ENCODE measurements at regions not wholly inside any gene's neighbourhood (a gene's known extent, or its start where the extent isn't known, plus 50 kb on each side); places are given as distances from the start of the nearest gene placed in this dataset.

DNA sequence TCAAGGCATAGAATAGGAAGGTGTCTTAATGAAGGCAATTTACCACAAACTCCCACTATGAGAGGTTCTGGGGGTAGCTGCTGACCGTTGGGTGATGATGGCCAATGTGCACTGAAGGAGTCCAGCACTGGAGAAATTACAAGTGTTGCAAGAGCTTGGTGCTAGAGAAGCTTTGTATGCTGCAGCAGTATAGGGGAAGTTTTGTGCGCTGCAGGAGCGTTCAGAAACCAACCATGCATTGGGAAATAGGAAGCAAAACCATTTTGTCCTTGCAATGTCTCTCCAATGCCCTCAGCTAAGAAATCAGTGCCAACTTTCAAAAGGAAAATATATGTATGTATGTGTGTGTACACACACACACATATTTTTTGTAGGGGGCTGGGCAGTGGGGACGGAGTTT lies 441.6 kb upstream of the NAALADL2 start:
- no peak overlapping the region for H3K14ac ChIP-seq (ENCODE audit: low read length in 2 of 2)
- H3K27me3 ChIP-seq (ENCODE audit: control insufficient read depth in 1 of 2, insufficient read depth in 1 of 2, low read length in 2 of 2) = no peaks in the 10 kb centered on the region
- no peak overlapping the region for H2AK5ac ChIP-seq (ENCODE audit: low read length, severe bottlenecking)
- H3K9ac ChIP-seq (ENCODE audit: low read length) = no peak overlapping the region
- H3K79me1 ChIP-seq (replicated peaks; ENCODE audit: low read length, poor library complexity, severe bottlenecking) = no peaks in the 10 kb centered on the region
- no peak overlapping the region for H4K91ac ChIP-seq (ENCODE audit: low read length)
- no peak overlapping the region for H2BK120ac ChIP-seq (ENCODE audit: low read depth, low read length)
- no peak overlapping the region for H3K4me3 ChIP-seq (ENCODE audit: insufficient read depth in 1 of 2, low read depth in 1 of 2, low read length in 2 of 2)
- no peak overlapping the region for H3K27ac ChIP-seq (ENCODE audit: low read length, poor library complexity, severe bottlenecking)
- H2BK15ac ChIP-seq (ENCODE audit: low read depth, poor library complexity, severe bottlenecking) = no peak overlapping the region
- H3K18ac ChIP-seq (ENCODE audit: low read depth in 1 of 2, low read length in 2 of 2) = no peak overlapping the region
- no peak overlapping the region for H3K4me2 ChIP-seq (ENCODE audit: low read length, poor library complexity, severe bottlenecking)
- H3K9me3 ChIP-seq (ENCODE audit: control insufficient read depth, low read length) = no peaks in the 10 kb centered on the region
- no peaks in the 10 kb centered on the region for H3K36me3 ChIP-seq (ENCODE audit: control insufficient read depth in 1 of 2, insufficient read depth in 2 of 2, low read depth in 1 of 2, low read length in 2 of 2)
- H2BK5ac ChIP-seq (ENCODE audit: low read depth, low read length, poor library complexity, severe bottlenecking) = no peak overlapping the region
- no peak overlapping the region for H2AFZ ChIP-seq (ENCODE audit: low read depth, low read length)
- no peak overlapping the region for H2BK12ac ChIP-seq (ENCODE audit: low read length in 2 of 2)
- DNase-seq = no peak
- 61% methylated on average over 2 of the region's 4 CpGs for WGBS
- H3K4ac ChIP-seq (ENCODE audit: low read depth in 1 of 2, low read length in 2 of 2) = no peak overlapping the region
- no peaks in the 10 kb centered on the region for H3K4me1 ChIP-seq (ENCODE audit: control insufficient read depth, insufficient read depth, low read depth, low read length)
- no peak overlapping the region for H4K8ac ChIP-seq (ENCODE audit: low read length)
- no peak overlapping the region for H3K23ac ChIP-seq (ENCODE audit: low read length in 2 of 2)

DNA sequence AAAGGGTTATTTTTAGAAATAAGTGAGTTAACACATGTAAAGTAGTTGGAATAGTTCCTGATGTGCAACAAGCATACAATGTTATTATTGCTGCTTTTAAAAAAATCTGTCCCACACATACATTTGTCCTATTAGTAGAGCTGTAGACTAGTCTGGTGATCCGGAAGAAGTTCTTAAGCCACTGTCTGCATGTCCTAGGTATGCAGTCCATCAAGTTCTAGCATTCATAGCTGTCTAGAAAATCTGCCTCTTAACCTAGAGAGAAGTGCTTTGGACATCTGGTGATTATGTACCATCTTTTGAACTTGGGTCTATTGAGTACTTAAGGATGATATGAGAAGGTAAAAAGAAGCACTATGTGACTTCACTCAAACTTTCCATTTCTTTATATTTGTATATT lies 439.9 kb upstream of the NAALADL2 start:
- Histone ChIP-seq H3K27ac (ENCODE audit: low read length, poor library complexity, severe bottlenecking) (no peak overlapping the region), H4K91ac (ENCODE audit: low read length) (no peak overlapping the region), H2BK120ac (ENCODE audit: low read depth, low read length) (no peak overlapping the region), H3K9me3 (ENCODE audit: control insufficient read depth, low read length) (no peaks in the 10 kb centered on the region), H3K4ac (ENCODE audit: low read depth in 1 of 2, low read length in 2 of 2) (no peak overlapping the region), H2BK5ac (ENCODE audit: low read depth, low read length, poor library complexity, severe bottlenecking) (no peak overlapping the region), H3K14ac (ENCODE audit: low read length in 2 of 2) (no peak overlapping the region), H3K27me3 (ENCODE audit: control insufficient read depth in 1 of 2, insufficient read depth in 1 of 2, low read length in 2 of 2) (no peaks in the 10 kb centered on the region), H3K4me2 (ENCODE audit: low read length, poor library complexity, severe bottlenecking) (no peak overlapping the region), H4K8ac (ENCODE audit: low read length) (no peak overlapping the region), H3K18ac (ENCODE audit: low read depth in 1 of 2, low read length in 2 of 2) (no peak overlapping the region), H3K79me1 (replicated peaks; ENCODE audit: low read length, poor library complexity, severe bottlenecking) (no peaks in the 10 kb centered on the region), H2BK15ac (ENCODE audit: low read depth, poor library complexity, severe bottlenecking) (no peak overlapping the region), H2BK12ac (ENCODE audit: low read length in 2 of 2) (no peak overlapping the region), H3K4me1 (ENCODE audit: control insufficient read depth, insufficient read depth, low read depth, low read length) (no peaks in the 10 kb centered on the region), H3K9ac (ENCODE audit: low read length) (no peak overlapping the region), H2AK5ac (ENCODE audit: low read length, severe bottlenecking) (no peak overlapping the region), H3K36me3 (ENCODE audit: control insufficient read depth in 1 of 2, insufficient read depth in 2 of 2, low read depth in 1 of 2, low read length in 2 of 2) (no peaks in the 10 kb centered on the region), H2AFZ (ENCODE audit: low read depth, low read length) (no peak overlapping the region), H3K4me3 (ENCODE audit: insufficient read depth in 1 of 2, low read depth in 1 of 2, low read length in 2 of 2) (no peak overlapping the region), H3K23ac (ENCODE audit: low read length in 2 of 2) (no peak overlapping the region)
- no peak for DNase-seq
- 85% methylated on average over 1 of the region's 1 CpG for WGBS

DNA sequence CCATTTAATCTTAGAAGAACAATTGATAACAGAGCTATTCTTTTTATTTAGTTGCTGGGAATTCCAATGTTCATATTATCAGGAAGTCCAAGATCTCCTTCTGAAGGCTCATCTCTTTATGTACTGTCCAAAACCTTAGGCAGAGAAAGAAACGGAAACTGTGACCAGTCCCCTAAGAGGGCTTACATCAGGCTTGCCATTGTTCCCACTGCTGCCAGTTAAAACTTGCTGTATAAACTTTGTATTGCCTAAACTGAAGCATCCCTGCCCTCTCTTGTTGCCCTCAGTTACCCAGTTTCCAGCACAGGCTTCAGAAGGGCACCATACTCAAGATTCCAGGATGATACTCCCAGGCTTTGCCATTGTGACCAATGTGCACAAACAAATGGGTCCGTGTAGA lies 435.2 kb upstream of the NAALADL2 start:
- Histone ChIP-seq H2BK120ac (ENCODE audit: low read depth, low read length) (no peak overlapping the region), H3K23ac (ENCODE audit: low read length in 2 of 2) (no peak overlapping the region), H3K4me1 (ENCODE audit: control insufficient read depth, insufficient read depth, low read depth, low read length) (no peaks in the 10 kb centered on the region), H2BK12ac (ENCODE audit: low read length in 2 of 2) (no peak overlapping the region), H3K4me2 (ENCODE audit: low read length, poor library complexity, severe bottlenecking) (no peak overlapping the region), H3K14ac (ENCODE audit: low read length in 2 of 2) (no peak overlapping the region), H3K18ac (ENCODE audit: low read depth in 1 of 2, low read length in 2 of 2) (no peak overlapping the region), H3K79me1 (replicated peaks; ENCODE audit: low read length, poor library complexity, severe bottlenecking) (no peaks in the 10 kb centered on the region), H2AFZ (ENCODE audit: low read depth, low read length) (no peak overlapping the region), H2BK5ac (ENCODE audit: low read depth, low read length, poor library complexity, severe bottlenecking) (no peak overlapping the region), H2AK5ac (ENCODE audit: low read length, severe bottlenecking) (no peak overlapping the region), H3K27me3 (ENCODE audit: control insufficient read depth in 1 of 2, insufficient read depth in 1 of 2, low read length in 2 of 2) (no peaks in the 10 kb centered on the region), H4K8ac (ENCODE audit: low read length) (no peak overlapping the region), H3K4me3 (ENCODE audit: insufficient read depth in 1 of 2, low read depth in 1 of 2, low read length in 2 of 2) (no peak overlapping the region), H3K9ac (ENCODE audit: low read length) (no peak overlapping the region), H4K91ac (ENCODE audit: low read length) (no peak overlapping the region), H3K27ac (ENCODE audit: low read length, poor library complexity, severe bottlenecking) (no peak overlapping the region), H2BK15ac (ENCODE audit: low read depth, poor library complexity, severe bottlenecking) (no peak overlapping the region), H3K9me3 (ENCODE audit: control insufficient read depth, low read length) (no peaks in the 10 kb centered on the region), H3K4ac (ENCODE audit: low read depth in 1 of 2, low read length in 2 of 2) (no peak overlapping the region), H3K36me3 (ENCODE audit: control insufficient read depth in 1 of 2, insufficient read depth in 2 of 2, low read depth in 1 of 2, low read length in 2 of 2) (no peaks in the 10 kb centered on the region)
- DNase-seq = no peak
- WGBS = 93% methylated on average over 2 of the region's 2 CpGs

DNA sequence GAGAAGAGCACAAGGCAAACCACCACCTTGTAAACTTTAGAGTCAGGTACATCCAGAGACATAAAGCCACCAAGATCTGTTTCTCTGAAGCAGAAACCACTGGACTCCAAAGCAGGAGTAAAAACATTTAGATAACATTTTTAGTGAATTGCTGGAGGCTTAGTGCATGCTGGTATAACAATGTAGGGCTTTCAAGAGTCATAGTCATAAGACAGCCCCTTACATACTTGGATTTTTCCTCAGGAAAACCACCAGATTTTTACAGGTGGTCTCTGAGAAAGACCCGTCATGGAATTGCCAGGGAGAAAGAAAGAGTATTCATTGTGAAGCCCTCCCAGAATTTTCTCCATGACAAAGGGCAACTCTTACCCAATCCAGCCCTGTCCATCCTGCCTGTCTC lies 434.5 kb upstream of the NAALADL2 start:
- no peak overlapping the region for H4K91ac ChIP-seq (ENCODE audit: low read length)
- no peak overlapping the region for H2AK5ac ChIP-seq (ENCODE audit: low read length, severe bottlenecking)
- H3K9ac ChIP-seq (ENCODE audit: low read length) = no peak overlapping the region
- H2BK12ac ChIP-seq (ENCODE audit: low read length in 2 of 2) = no peak overlapping the region
- no CpG with 5 or more reads among the region's 1 CpG for WGBS
- no peaks in the 10 kb centered on the region for H3K9me3 ChIP-seq (ENCODE audit: control insufficient read depth, low read length)
- H3K4ac ChIP-seq (ENCODE audit: low read depth in 1 of 2, low read length in 2 of 2) = no peak overlapping the region
- no peak overlapping the region for H3K4me3 ChIP-seq (ENCODE audit: insufficient read depth in 1 of 2, low read depth in 1 of 2, low read length in 2 of 2)
- H2AFZ ChIP-seq (ENCODE audit: low read depth, low read length) = no peak overlapping the region
- no peak for DNase-seq
- no peak overlapping the region for H3K18ac ChIP-seq (ENCODE audit: low read depth in 1 of 2, low read length in 2 of 2)
- H3K27me3 ChIP-seq (ENCODE audit: control insufficient read depth in 1 of 2, insufficient read depth in 1 of 2, low read length in 2 of 2) = no peaks in the 10 kb centered on the region
- H2BK15ac ChIP-seq (ENCODE audit: low read depth, poor library complexity, severe bottlenecking) = peak overlapping the region; percentile 70
- H3K23ac ChIP-seq (ENCODE audit: low read length in 2 of 2) = no peak overlapping the region
- H3K4me2 ChIP-seq (ENCODE audit: low read length, poor library complexity, severe bottlenecking) = no peak overlapping the region
- no peak overlapping the region for H3K27ac ChIP-seq (ENCODE audit: low read length, poor library complexity, severe bottlenecking)
- no peak overlapping the region for H2BK5ac ChIP-seq (ENCODE audit: low read depth, low read length, poor library complexity, severe bottlenecking)
- H4K8ac ChIP-seq (ENCODE audit: low read length) = no peak overlapping the region
- no peaks in the 10 kb centered on the region for H3K4me1 ChIP-seq (ENCODE audit: control insufficient read depth, insufficient read depth, low read depth, low read length)
- H3K36me3 ChIP-seq (ENCODE audit: control insufficient read depth in 1 of 2, insufficient read depth in 2 of 2, low read depth in 1 of 2, low read length in 2 of 2) = no peaks in the 10 kb centered on the region
- no peak overlapping the region for H2BK120ac ChIP-seq (ENCODE audit: low read depth, low read length)
- no peak overlapping the region for H3K14ac ChIP-seq (ENCODE audit: low read length in 2 of 2)
- no peaks in the 10 kb centered on the region for H3K79me1 ChIP-seq (replicated peaks; ENCODE audit: low read length, poor library complexity, severe bottlenecking)

Measured in mesenchymal stem cell (in vitro differentiated cells and primary cell).